HG02798 (cell line): ENCODE measurements at regions not wholly inside any gene's neighbourhood (a gene's known extent, or its start where the extent isn't known, plus 50 kb on each side); places are given as distances from the start of the nearest gene placed in this dataset.

Experiments
- ATAC-seq: cut with Tn5 transposase; IDR thresholded peaks from one replicate; pipeline ENCODE4 v1.9.1; 2021; ENCODE audit warnings: mild to moderate bottlenecking; ENCODE audit not compliant: unreplicated experiment, poor library complexity

GRCh38 chr6:40770794-40771193 lies 183.6 kb upstream of the LRFN2 start:
- ATAC-seq = no peak

- ATAC-seq = no peak
These were observed 177.6 kb upstream of the LRFN2 start for GRCh38 chr6:40764726-40765125.

- ATAC-seq = no peak
These were observed 175.8 kb upstream of the LRFN2 start for GRCh38 chr6:40762981-40763380.

GRCh38 chr6:40760887-40761286 lies 173.7 kb upstream of the LRFN2 start:
- ATAC-seq = no peak

- ATAC-seq = no peak
These were observed 172.7 kb upstream of the LRFN2 start for GRCh38 chr6:40759838-40760237.

GRCh38 chr6:40759264-40759663 lies 172.1 kb upstream of the LRFN2 start:
- ATAC-seq = no peak

GRCh38 chr6:40755749-40756452 lies 168.7 kb upstream of the LRFN2 start:
- no peak for ATAC-seq

- ATAC-seq = no peak
These were observed 168.0 kb upstream of the LRFN2 start for GRCh38 chr6:40755046-40755681.

- ATAC-seq = no peak
These were observed 167.4 kb upstream of the LRFN2 start for GRCh38 chr6:40754461-40755045.

- ATAC-seq = no peak
These were observed 166.7 kb upstream of the LRFN2 start for GRCh38 chr6:40753675-40754448.

GRCh38 chr6:40753048-40753447 lies 165.9 kb upstream of the LRFN2 start:
- ATAC-seq = no peak

- no peak for ATAC-seq
These were observed 157.7 kb upstream of the LRFN2 start for GRCh38 chr6:40744835-40745234.

- ATAC-seq = no peak
These were observed 156.7 kb upstream of the LRFN2 start for GRCh38 chr6:40743690-40744446.

GRCh38 chr6:40743226-40743625 lies 156.1 kb upstream of the LRFN2 start:
- ATAC-seq = no peak

- ATAC-seq = no peak
These were observed 153.4 kb upstream of the LRFN2 start for GRCh38 chr6:40740518-40740917.

GRCh38 chr6:40738551-40739193 lies 151.5 kb upstream of the LRFN2 start:
- no peak for ATAC-seq

- ATAC-seq = no peak
These were observed 148.4 kb upstream of the LRFN2 start for GRCh38 chr6:40735521-40735920.

- ATAC-seq = no peak
These were observed 148.0 kb upstream of the LRFN2 start for GRCh38 chr6:40735121-40735520.

- no peak for ATAC-seq
These were observed 147.4 kb upstream of the LRFN2 start for GRCh38 chr6:40734607-40735006.
